OCI-M1 (cell line): ENCODE measurements at regions not wholly inside any gene's neighbourhood (a gene's known extent, or its start where the extent isn't known, plus 50 kb on each side); places are given as distances from the start of the nearest gene placed in this dataset.

Source experiments
- DNase-seq: peaks from one replicate; lab custom pipeline; 2025; lab: John Stamatoyannopoulos, UW

- DNase-seq: no peak
Observed at GRCh38 chr7:156127166-156128134, 315.2 kb upstream of the SHH start.

- DNase-seq: no peak
Observed at GRCh38 chr7:156125841-156126730, 313.8 kb upstream of the SHH start.

GRCh38 chr7:156124356-156124755, 312.1 kb upstream of the SHH start:
- no peak for DNase-seq

- DNase-seq: no peak
Observed at GRCh38 chr7:156123362-156123761, 311.1 kb upstream of the SHH start.

- DNase-seq: no peak
Observed at GRCh38 chr7:156122752-156123354, 310.6 kb upstream of the SHH start.

GRCh38 chr7:156121956-156122355, 309.7 kb upstream of the SHH start:
- DNase-seq: no peak

GRCh38 chr7:156121434-156121833, 309.2 kb upstream of the SHH start:
- no peak for DNase-seq

GRCh38 chr7:156120552-156120951, 308.3 kb upstream of the SHH start:
- DNase-seq: no peak

- DNase-seq: no peak
Observed at GRCh38 chr7:156119771-156120170, 307.5 kb upstream of the SHH start.

GRCh38 chr7:156118248-156118645, 306.0 kb upstream of the SHH start:
- no peak for DNase-seq

GRCh38 chr7:156117542-156118247, 305.4 kb upstream of the SHH start:
- DNase-seq: no peak

GRCh38 chr7:156116514-156117215, 304.4 kb upstream of the SHH start:
- DNase-seq: no peak

GRCh38 chr7:156115582-156115981, 303.3 kb upstream of the SHH start:
- no peak for DNase-seq

- DNase-seq: no peak
Observed at GRCh38 chr7:156113731-156114130, 301.5 kb upstream of the SHH start.

- no peak for DNase-seq
Observed at GRCh38 chr7:156109988-156110387, 297.7 kb upstream of the SHH start.

GRCh38 chr7:156109076-156109475, 296.8 kb upstream of the SHH start:
- no peak for DNase-seq

GRCh38 chr7:156107957-156108356, 295.7 kb upstream of the SHH start:
- DNase-seq: no peak

GRCh38 chr7:156106107-156106426, 293.8 kb upstream of the SHH start:
- no peak for DNase-seq

GRCh38 chr7:156105337-156106106, 293.3 kb upstream of the SHH start:
- DNase-seq: no peak

GRCh38 chr7:156104501-156105336, 292.5 kb upstream of the SHH start:
- DNase-seq: no peak
